Ovary (tissue), 3 donors: ENCODE measurements at regions not wholly inside any gene's neighbourhood (a gene's known extent, or its start where the extent isn't known, plus 50 kb on each side); places are given as distances from the start of the nearest gene placed in this dataset.

Experiments used
- CTCF ChIP-seq, 3 donors: fragments of 450-650 bp in 2 of 3; fragments of 200-600 bp in 1 of 3; IDR thresholded peaks; one replicate each; pipeline versions ENCODE4 v1.5.1 to v1.8.0; 2016 to 2022; ENCODE audit warnings: antibody characterized with exemption in 3 of 3, mild to moderate bottlenecking in 1 of 3
- EP300 ChIP-seq: sonication (generic); formaldehyde crosslinking; IDR thresholded peaks from one replicate; pipeline ENCODE4 v1.6.1; 2017; ENCODE audit warnings: antibody characterized with exemption
- POLR2A ChIP-seq: fragments of 450-650 bp; IDR thresholded peaks from one replicate; pipeline ENCODE4 v1.6.1; 2017; ENCODE audit warnings: antibody characterized with exemption, mild to moderate bottlenecking, moderate library complexity
- donor health status: DM: no; HTN: no; CAD: no.

GRCh38 chr6:67127041-67127440, 1420.0 kb upstream of the EYS start:
- no peak for TF ChIP-seq POLR2A
- TF ChIP-seq CTCF (IDR thresholded peaks at IDR 0.05), result no peak
- no peak for TF ChIP-seq EP300
